Mesothelial cell of epicardium (in vitro differentiated cells): ENCODE measurements at regions not wholly inside any gene's neighbourhood (a gene's known extent, or its start where the extent isn't known, plus 50 kb on each side); places are given as distances from the start of the nearest gene placed in this dataset.

ENCODE experiments used
- DNase-seq, 2 experiments: peaks; one replicate each; pipeline ENCODE4 v3.0.0; 2021; ENCODE audit warnings: low spot score in 2 of 2; ENCODE audit not compliant: unreplicated experiment in 2 of 2
- H3K27ac Mint-ChIP-seq: 2 replicates; pipeline ENCODE4 v1.8.0; 2021; ENCODE audit warnings: mixed read lengths
- H3K27me3 Mint-ChIP-seq: 2 replicates; pipeline ENCODE4 v1.8.0; 2021; ENCODE audit warnings: low read depth, mixed read lengths
- H3K36me3 Mint-ChIP-seq: 2 replicates; pipeline ENCODE4 v1.8.0; 2021; ENCODE audit warnings: mixed read lengths
- H3K4me1 Mint-ChIP-seq: 2 replicates; pipeline ENCODE4 v1.8.0; 2021; ENCODE audit warnings: mixed read lengths
- H3K4me3 Mint-ChIP-seq: 2 replicates; pipeline ENCODE4 v1.8.0; 2021; ENCODE audit warnings: mild to moderate bottlenecking, moderate library complexity, mixed read lengths
- H3K9me3 Mint-ChIP-seq: 2 replicates; pipeline ENCODE4 v1.8.0; 2021; ENCODE audit warnings: mixed read lengths
- TF ChIP-seq, protein P1 (sequence below): fragments of 200-600 bp; sonication (generic); IDR thresholded peaks from one replicate; pipeline ENCODE4 v1.5.0; 2021; ENCODE audit warnings: antibody characterized with exemption; ENCODE audit not compliant: unreplicated experiment

GRCh38 chr14:55921511-55921910 is 196.7 kb upstream of the PELI2 start:
- TF ChIP-seq, protein P1, sequence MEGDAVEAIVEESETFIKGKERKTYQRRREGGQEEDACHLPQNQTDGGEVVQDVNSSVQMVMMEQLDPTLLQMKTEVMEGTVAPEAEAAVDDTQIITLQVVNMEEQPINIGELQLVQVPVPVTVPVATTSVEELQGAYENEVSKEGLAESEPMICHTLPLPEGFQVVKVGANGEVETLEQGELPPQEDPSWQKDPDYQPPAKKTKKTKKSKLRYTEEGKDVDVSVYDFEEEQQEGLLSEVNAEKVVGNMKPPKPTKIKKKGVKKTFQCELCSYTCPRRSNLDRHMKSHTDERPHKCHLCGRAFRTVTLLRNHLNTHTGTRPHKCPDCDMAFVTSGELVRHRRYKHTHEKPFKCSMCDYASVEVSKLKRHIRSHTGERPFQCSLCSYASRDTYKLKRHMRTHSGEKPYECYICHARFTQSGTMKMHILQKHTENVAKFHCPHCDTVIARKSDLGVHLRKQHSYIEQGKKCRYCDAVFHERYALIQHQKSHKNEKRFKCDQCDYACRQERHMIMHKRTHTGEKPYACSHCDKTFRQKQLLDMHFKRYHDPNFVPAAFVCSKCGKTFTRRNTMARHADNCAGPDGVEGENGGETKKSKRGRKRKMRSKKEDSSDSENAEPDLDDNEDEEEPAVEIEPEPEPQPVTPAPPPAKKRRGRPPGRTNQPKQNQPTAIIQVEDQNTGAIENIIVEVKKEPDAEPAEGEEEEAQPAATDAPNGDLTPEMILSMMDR = no peak
- Mint-ChIP-seq H3K4me3 (no peak overlapping the region), H3K9me3 (no peaks in the 10 kb centered on the region), H3K36me3 (no peaks in the 10 kb centered on the region), H3K27ac (no peak overlapping the region), H3K27me3 (peaks cover 22% of the 10 kb centered on the region), H3K4me1 (no peaks in the 10 kb centered on the region)
- DNase-seq = no peak

DNA sequence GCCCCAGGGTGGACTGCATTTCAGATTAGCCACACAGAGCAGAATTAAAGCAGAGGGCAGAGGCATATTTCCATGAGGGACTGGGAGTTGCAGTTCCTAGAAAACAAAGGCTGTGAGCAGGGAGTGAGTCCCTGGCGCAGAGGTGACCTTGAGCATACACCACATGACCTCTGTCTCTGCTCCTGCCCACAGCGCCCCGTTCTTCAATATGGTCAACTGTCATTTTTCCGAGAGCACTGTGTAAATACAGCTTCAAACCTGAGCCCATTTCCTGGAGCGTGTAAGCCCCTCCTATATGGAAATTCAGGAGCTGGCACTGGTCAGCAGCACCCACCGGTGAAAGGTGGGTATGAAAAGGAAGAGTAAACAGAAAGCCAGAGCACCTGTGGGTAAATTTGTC is 192.2 kb upstream of the PELI2 start:
- H3K4me3 Mint-ChIP-seq = no peak overlapping the region
- H3K36me3 Mint-ChIP-seq = no peaks in the 10 kb centered on the region
- TF ChIP-seq, protein P1 = no peak
- peaks cover 22% of the 10 kb centered on the region for H3K27me3 Mint-ChIP-seq
- no peak overlapping the region for H3K27ac Mint-ChIP-seq
- H3K4me1 Mint-ChIP-seq = peaks cover 2% of the 10 kb centered on the region
- no peak for DNase-seq
- H3K9me3 Mint-ChIP-seq = peaks cover 3% of the 10 kb centered on the region

- Mint-ChIP-seq H3K36me3 (no peaks in the 10 kb centered on the region), H3K27ac (no peak overlapping the region), H3K4me1 (peaks cover 2% of the 10 kb centered on the region), H3K4me3 (no peak overlapping the region), H3K9me3 (peaks cover 9% of the 10 kb centered on the region), H3K27me3 (peaks cover 22% of the 10 kb centered on the region)
- TF ChIP-seq, protein P1 = no peak
- DNase-seq = no peak
These were observed 191.2 kb upstream of the PELI2 start for GRCh38 chr14:55927028-55927427.

DNA sequence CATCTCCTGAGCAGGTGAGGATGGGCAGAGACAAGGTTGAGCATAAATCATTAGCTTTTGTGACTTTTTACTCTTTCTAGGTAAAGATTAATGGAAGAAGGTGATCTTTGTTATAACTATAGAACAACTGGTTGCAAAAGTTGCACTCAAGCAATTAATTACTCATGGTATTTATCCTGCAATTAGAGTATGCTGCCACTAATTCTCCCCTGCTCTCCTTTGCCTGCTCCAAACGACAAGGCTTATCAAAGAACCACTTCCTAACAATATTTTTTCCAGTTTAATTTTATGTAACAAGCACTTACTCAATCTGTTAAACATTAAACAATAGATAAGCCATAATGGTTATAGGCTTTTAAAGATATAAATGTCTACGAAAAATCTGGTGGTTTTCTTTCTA is 189.9 kb upstream of the PELI2 start:
- TF ChIP-seq, protein P1 = no peak
- DNase-seq = no peak
- Mint-ChIP-seq H3K4me3 (no peak overlapping the region), H3K27ac (no peak overlapping the region), H3K36me3 (no peaks in the 10 kb centered on the region), H3K9me3 (peaks cover 15% of the 10 kb centered on the region), H3K4me1 (peaks cover 2% of the 10 kb centered on the region), H3K27me3 (peaks cover 22% of the 10 kb centered on the region)

- no peak overlapping the region for H3K27ac Mint-ChIP-seq
- no peak overlapping the region for H3K4me3 Mint-ChIP-seq
- peaks cover 22% of the 10 kb centered on the region for H3K27me3 Mint-ChIP-seq
- peaks cover 15% of the 10 kb centered on the region for H3K9me3 Mint-ChIP-seq
- TF ChIP-seq, protein P1 = no peak
- peaks cover 2% of the 10 kb centered on the region for H3K4me1 Mint-ChIP-seq
- DNase-seq = no peak
- H3K36me3 Mint-ChIP-seq = no peaks in the 10 kb centered on the region
These were observed 189.1 kb upstream of the PELI2 start for GRCh38 chr14:55929136-55929535.
